22Rv1 (cell line): ENCODE measurements at regions not wholly inside any gene's neighbourhood (a gene's known extent, or its start where the extent isn't known, plus 50 kb on each side); places are given as distances from the start of the nearest gene placed in this dataset.

Experiments used
- ZFX ChIP-seq: fragments of 450-650 bp; IDR thresholded peaks from 2 replicates; pipeline ENCODE4 v1.6.1; 2017; ENCODE audit warnings: antibody characterized with exemption, borderline replicate concordance
- TF ChIP-seq, protein P1 (sequence below): fragments of 450-650 bp; IDR thresholded peaks from 2 replicates; pipeline ENCODE4 v1.5.1; 2017; ENCODE audit warnings: mild to moderate bottlenecking

- TF ChIP-seq, protein P1, sequence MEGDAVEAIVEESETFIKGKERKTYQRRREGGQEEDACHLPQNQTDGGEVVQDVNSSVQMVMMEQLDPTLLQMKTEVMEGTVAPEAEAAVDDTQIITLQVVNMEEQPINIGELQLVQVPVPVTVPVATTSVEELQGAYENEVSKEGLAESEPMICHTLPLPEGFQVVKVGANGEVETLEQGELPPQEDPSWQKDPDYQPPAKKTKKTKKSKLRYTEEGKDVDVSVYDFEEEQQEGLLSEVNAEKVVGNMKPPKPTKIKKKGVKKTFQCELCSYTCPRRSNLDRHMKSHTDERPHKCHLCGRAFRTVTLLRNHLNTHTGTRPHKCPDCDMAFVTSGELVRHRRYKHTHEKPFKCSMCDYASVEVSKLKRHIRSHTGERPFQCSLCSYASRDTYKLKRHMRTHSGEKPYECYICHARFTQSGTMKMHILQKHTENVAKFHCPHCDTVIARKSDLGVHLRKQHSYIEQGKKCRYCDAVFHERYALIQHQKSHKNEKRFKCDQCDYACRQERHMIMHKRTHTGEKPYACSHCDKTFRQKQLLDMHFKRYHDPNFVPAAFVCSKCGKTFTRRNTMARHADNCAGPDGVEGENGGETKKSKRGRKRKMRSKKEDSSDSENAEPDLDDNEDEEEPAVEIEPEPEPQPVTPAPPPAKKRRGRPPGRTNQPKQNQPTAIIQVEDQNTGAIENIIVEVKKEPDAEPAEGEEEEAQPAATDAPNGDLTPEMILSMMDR = no peak
- no peak for TF ChIP-seq ZFX
Measured at GRCh38 chr4:161189286-161190134, 974.3 kb downstream of the FSTL5 start.
